ENCODE measurements at regions not wholly inside any gene's neighbourhood (a gene's known extent, or its start where the extent isn't known, plus 50 kb on each side); places are given as distances from the start of the nearest gene placed in this dataset.
A peak's percentile ranks its signal among the peaks of the same experiment; 100 is the strongest.

DNA sequence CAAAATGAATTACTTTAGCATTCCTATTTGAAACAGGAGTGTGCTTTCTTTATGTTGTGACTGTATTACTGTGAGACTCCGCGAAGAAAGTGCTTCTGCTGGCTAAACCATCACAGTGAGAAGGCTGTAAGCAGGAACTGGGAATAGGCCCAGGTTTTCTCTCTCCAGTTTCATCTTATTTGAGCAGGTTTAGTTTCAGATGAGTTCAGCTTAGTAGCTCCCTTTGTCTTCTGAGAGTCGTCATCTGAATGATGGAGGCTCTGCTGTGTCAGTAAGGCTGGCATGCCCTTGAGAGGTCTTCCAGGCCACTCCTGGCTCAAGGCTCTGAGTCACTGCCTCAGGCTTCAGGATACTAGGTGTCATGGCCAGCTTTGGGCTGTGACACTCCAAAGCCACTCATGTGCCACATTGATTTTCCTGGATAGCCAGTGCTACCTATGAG lies 205.6 kb upstream of the RGS6 start:
- no peak for DNase-seq

GRCh38 chr14:71728386-71728785 lies 203.8 kb upstream of the RGS6 start:
- DNase-seq: no peak

DNA sequence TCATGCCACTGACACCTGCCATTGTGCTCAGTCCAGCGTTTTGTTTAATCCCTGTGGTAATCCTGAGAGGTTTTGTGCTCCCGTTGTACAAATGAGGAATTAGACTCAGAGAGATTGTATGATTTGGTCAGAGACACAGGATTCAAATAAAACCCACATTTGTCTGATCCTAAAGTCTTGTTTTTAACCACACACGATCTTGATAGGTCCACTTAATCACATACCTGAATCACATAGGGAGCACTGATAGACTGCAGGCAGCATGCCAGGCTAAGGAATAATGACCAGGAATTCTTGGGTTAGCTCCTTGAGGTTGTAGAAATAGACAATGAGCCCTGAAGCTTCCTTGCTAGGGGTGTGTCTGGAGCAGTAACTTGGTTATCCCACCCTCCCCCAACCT lies 202.6 kb upstream of the RGS6 start:
- no peak for DNase-seq

- no peak for DNase-seq
These were observed 201.8 kb upstream of the RGS6 start for GRCh38 chr14:71730471-71730870.

- DNase-seq: no peak
These were observed 201.1 kb upstream of the RGS6 start for GRCh38 chr14:71731096-71731495.

GRCh38 chr14:71733210-71733883 lies 198.9 kb upstream of the RGS6 start:
- no peak for DNase-seq

GRCh38 chr14:71734076-71734475 lies 198.2 kb upstream of the RGS6 start:
- DNase-seq: no peak

DNA sequence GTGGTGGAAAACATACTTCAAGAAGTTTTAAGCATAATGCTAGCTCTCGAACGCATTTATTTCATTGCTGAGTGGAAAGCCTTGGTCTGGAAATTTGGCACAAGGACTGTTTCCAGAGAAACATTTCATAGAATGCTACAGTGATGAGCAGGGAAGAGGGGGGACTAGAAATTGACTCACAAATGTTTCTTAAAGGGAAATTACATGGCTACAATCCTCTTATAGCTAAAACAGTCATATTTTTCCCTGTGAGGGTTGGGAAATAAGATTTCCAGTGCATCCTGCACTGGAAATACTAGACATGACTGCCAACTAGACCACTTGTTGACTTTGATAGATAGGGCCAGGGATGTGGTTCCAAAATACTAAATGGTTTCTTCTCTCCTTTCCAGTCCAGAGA lies 197.3 kb upstream of the RGS6 start:
- DNase-seq: no peak

- no peak for DNase-seq
These were observed 194.5 kb upstream of the RGS6 start for GRCh38 chr14:71737760-71738159.

- DNase-seq: no peak
These were observed 192.8 kb upstream of the RGS6 start for GRCh38 chr14:71739273-71739990.

GRCh38 chr14:71741241-71741640 lies 191.0 kb upstream of the RGS6 start:
- no peak for DNase-seq

DNA sequence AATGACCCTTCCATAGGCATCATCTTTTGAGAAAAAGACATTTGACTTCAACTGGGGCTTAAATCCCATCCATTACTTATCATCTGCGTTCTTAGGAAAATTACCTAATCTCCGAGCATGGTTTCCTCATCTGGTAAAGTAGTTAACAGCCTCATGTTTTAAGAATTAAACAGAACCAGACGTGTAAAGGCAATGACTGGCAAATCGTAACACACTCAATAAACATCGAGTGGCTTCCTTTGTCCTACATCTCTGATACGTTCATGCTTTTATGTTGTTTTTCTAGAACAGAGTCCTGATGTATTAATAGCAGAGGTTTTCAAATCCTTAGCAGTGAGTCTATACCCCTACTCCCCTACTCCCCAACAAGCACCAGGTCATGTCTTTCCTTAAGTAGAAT lies 189.7 kb upstream of the RGS6 start:
- DNase-seq: no peak

DNA sequence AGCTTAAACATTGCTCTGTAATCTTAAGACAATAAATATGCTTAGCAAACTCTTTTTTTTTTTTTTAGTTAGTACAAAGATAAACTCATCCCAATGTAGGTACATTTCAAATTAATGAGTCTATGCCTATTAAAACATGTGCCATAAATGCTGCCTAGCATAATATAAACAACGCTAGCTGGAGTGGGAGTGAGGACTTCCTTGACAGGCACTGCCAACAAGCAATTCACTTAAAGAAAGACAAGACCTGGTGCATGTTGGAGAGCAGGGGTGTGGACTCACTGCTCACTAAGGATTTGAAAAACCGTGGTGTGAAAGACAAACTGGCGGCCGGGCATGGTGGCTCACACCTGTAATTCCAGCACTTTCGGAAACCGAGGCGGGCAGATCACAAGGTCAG lies 187.2 kb upstream of the RGS6 start:
- DNase-seq: no peak

GRCh38 chr14:71748196-71748595 lies 184.0 kb upstream of the RGS6 start:
- DNase-seq: no peak

GRCh38 chr14:71749613-71750238 lies 182.5 kb upstream of the RGS6 start:
- no peak for DNase-seq

DNA sequence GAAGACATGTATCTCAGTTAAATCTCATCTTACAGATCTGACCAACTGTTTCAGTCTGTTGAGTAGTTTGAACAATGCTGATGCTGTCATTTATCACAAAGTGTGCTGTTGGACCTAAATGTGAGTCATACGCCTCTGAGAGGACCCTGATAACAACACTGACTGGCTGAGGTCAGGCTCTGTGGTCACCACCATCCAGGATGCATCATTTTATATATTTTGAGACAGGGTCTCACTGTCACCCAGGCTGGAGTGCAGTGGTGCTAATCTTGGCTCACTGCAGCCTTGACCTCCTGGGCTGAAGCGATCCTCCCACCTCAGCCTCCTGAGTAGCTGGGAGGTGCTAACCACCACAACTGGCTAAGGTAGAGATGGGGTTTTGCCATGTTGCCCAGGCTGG lies 181.0 kb upstream of the RGS6 start:
- no peak for DNase-seq

DNA sequence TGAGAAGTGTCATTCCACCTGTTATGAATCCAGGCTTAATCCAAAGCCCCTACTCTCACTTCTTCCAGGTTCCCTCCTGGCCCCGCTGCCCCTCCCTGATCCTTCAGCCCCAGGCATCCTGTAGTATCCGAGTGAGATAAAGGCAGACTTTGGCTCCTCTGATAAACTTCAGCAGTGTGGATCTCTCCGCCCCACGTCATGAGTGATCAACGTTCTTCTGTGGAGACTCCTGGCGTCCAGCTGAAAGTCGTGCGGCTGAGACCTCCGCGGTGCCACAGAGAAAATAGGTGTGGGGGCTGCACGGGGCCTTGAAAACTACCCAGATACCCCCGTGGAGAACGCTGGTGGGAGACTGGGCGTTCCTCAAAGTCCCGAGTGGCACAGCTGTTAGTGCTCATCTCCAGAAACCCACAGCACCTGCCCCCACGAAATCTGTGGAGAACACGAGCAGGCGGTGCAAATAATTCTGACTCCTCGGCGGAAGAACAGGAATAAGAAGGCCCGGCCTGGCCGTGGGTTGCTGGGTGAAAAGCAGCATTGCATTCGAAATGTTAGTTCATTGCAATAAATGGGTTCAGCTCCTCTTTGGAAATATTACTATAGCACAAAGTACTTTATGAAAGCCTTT lies 180.0 kb upstream of the RGS6 start:
- DNase-seq: no peak

DNA sequence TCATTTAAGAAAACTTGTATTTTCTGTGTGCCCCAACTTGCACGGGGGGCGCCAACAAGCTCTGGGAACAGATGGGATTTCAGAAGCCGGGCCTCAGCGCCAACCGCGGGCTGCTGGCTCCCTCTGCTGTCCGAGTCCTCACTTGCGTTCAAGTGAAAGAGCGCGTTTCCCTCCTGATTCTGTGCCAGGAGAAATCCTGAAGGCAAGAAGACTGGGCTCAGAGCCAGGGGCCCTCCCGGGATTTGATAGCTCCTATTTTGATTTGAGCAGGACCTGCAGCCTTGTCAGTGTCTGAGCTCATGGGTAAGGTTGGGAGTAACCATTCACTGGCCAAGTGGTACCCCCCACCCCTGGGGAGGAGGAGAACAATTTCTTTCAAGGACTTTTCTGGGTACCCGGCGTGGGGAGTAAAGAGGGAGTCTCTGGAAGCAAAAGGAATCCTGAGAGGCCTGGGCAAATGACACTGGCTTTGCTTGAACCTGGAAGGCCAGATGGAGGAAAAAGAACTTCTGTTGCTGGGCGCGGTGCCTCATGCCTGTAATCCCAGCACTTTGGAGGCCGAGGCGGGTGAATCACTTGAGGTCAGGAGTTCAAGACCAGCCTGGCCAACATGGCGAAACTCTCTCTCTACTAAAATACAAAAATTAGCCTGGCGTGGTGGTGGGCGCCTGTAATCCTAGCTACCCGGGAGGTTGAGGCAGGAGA lies 179.0 kb upstream of the RGS6 start:
- peak; percentile 84 for DNase-seq

- DNase-seq: no peak
These were observed 178.3 kb upstream of the RGS6 start for GRCh38 chr14:71753976-71754375.

DNA sequence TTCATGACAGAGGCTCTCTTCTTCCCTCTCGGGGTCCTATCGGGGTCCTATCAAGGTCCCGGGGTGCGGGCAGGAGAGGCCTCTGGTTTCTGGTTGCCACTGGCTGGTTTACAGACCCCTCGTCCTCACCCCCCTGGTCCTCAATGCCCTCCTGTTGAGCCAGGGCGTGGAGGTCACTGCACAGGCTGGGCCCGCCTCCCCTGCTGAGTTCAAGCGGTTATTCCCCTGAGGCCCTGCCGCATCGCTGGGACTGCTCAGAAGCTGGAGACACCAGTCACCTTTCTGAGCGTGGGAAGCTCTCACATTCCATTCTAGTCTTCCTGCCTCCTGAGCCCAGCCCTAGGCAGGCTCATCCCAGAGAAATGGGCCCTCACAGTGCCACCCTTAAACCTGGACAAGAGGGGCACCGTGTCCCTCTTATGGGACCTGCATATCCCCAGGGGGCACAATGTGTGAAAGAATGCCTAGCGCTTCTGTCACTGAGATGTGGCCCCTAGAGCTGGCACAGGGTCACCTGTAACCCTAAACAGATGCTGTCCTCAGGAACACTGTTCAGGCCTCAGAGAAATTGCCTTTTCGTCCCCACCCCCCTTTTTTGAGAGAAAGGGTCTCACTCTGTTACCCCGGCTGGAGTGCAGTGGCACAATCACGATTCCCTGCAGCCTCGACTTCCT lies 177.7 kb upstream of the RGS6 start:
- no peak for DNase-seq

DNA sequence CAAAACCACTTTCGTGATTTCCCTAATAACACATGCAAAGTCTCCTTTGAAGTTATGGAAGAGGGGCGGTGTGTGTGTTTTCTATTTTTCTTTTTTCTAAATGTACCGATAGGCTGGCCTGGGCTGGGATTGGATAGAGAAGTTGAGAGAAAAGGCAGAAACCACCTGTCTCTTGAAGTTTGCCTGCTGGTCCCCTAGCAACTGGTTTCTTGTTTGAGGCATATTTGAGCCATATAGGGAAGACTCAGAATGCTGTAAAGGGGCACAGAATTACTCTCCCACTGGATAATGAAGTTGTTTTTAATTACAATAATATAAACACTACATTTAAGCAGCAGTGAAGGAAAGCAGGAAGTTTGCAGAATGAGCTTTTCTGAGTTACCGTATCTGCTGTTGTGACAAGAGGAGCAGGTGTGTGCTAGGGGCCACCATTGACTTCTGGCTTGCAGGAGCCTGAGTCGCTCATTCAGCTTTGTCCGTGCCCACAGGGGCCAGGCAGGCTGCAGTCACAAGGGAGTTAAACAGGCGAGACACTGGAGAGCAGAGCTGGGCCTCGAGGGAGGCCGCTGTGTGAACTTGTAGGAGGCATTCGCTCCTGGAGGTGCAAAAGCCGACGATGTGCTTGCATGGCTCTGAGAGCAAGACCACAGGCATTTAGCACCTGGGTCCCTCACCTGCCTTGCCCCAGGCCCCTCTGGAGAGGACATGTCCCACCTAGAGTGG lies 173.8 kb upstream of the RGS6 start:
- DNase-seq: no peak

DNA sequence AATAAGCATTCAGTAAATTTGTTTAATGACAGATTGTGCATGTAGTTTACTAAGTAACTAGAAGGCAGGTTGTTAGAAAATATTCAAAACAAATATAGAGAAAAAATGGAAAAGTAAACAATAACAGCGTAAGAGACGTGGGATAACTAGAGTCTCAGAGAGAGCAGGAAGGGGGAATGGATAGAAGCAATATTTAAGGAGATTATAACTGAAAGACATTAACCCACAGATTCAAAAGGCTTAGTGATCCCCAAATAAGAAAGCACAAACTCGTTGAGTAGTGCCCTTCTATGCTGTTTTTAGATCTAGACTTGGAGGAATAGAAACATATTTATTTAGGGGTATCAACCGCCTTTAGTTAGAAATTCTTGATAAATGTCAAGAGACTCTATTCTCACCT lies 169.7 kb upstream of the RGS6 start:
- no peak for DNase-seq
